Caco-2 (cell line): ENCODE measurements at regions not wholly inside any gene's neighbourhood (a gene's known extent, or its start where the extent isn't known, plus 50 kb on each side); places are given as distances from the start of the nearest gene placed in this dataset.

Experiments used
- BruUV-seq: library from RNA; stranded (reverse); fragments of 400-500 nt; replicated peaks from 2 replicates; lab custom pipeline; 2021; lab: Mats Ljungman, UMichigan
- CTCF ChIA-PET: fragments of 300-600 bp; sonication (Branson Sonifier 250); formaldehyde crosslinking; loops from one replicate; lab custom pipeline; 2022; ENCODE audit warnings: antibody characterized with exemption; lab: Charles Lee
- POLR2A ChIA-PET: fragments of 300-600 bp; sonication (Branson Sonifier 250); formaldehyde crosslinking; loops from one replicate; lab custom pipeline; 2022; ENCODE audit warnings: antibody characterized with exemption; lab: Charles Lee
- DNase-seq, 2 experiments: peaks; one replicate each; pipeline versions ENCODE4 v3.0.0 to v3.0.0-alpha.2; 2020 to 2022
- H3K27me3 ChIP-seq: replicated peaks from 2 replicates; pipeline ENCODE4 v1.6.0; 2011; ENCODE audit warnings: low read length; ENCODE audit not compliant: control insufficient read depth, insufficient read depth
- H3K36me3 ChIP-seq: 2 replicates; pipeline ENCODE4 v1.5.1; 2011; ENCODE audit warnings: low read length; ENCODE audit not compliant: control insufficient read depth, insufficient read depth
- H3K4me1 ChIP-seq: fragments of 250-450 bp; sonication (Bioruptor Pico); 2 replicates; pipeline ENCODE4 v1.5.1; 2020; ENCODE audit warnings: mild to moderate bottlenecking
- H3K4me3 ChIP-seq: 2 replicates; pipeline ENCODE4 v1.5.1; 2011; ENCODE audit warnings: low read depth, mild to moderate bottlenecking, control low read depth, low read length
- H3K9me3 ChIP-seq: fragments of 250-450 bp; sonication (Bioruptor Pico); 2 replicates; pipeline ENCODE4 v1.5.1; 2020; ENCODE audit warnings: mild to moderate bottlenecking, moderate library complexity
- H3K27ac Mint-ChIP-seq: one replicate; pipeline ENCODE4 v1.8.0; 2022; ENCODE audit warnings: mixed read lengths; ENCODE audit not compliant: unreplicated experiment
- H3K27me3 Mint-ChIP-seq: one replicate; pipeline ENCODE4 v1.8.0; 2022; ENCODE audit warnings: mixed read lengths; ENCODE audit not compliant: insufficient read depth, unreplicated experiment
- H3K36me3 Mint-ChIP-seq: one replicate; pipeline ENCODE4 v1.8.0; 2022; ENCODE audit warnings: mild to moderate bottlenecking, mixed read lengths; ENCODE audit not compliant: insufficient read depth, unreplicated experiment
- H3K4me1 Mint-ChIP-seq: one replicate; pipeline ENCODE4 v1.8.0; 2022; ENCODE audit warnings: low read depth, mixed read lengths; ENCODE audit not compliant: unreplicated experiment
- H3K4me3 Mint-ChIP-seq: one replicate; pipeline ENCODE4 v1.8.0; 2022; ENCODE audit warnings: mild to moderate bottlenecking, moderate library complexity, mixed read lengths; ENCODE audit not compliant: unreplicated experiment
- H3K9me3 Mint-ChIP-seq: one replicate; pipeline ENCODE4 v1.8.0; 2022; ENCODE audit warnings: mixed read lengths; ENCODE audit not compliant: unreplicated experiment
- intact Hi-C: fragments of 100-400 bp; cut with micrococcal nuclease; formaldehyde crosslinking; loops from one replicate; pipeline ENCODE4 v1.10.0; 2022; ENCODE audit not compliant: unreplicated experiment
- TF ChIP-seq, protein P1 (sequence below), 2 experiments: fragments of 200-600 bp in 1 of 2; IDR thresholded peaks; 1 replicate in 1 of 2; 2 replicates in 1 of 2; pipeline versions ENCODE4 v1.5.1 to v1.8.0; 2011 to 2022; ENCODE audit warnings: antibody characterized with exemption in 1 of 2, control low read depth in 1 of 2, inconsistent platforms in 1 of 2, low read depth in 1 of 2, low read length in 1 of 2, mild to moderate bottlenecking in 1 of 2, moderate library complexity in 1 of 2; ENCODE audit not compliant: insufficient read depth in 1 of 2, severe bottlenecking in 1 of 2, unreplicated experiment in 1 of 2

DNA sequence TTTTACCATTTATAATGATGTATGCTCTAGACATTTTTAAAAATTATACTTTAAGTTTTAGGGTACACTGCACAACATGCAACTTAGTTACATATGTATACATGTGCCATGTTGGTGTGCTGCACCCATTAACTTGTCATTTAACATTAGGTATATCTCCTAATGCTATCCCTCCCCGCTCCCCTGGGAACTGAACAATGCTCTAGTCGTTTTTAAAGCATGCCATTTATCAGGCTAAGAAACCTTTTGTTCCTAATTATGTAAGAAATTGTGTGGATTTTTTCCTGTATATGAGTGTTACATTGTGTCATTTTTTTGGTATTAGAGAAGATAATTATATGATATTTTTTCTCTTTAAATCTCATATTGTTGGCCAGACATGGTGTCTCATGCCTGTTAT is 72.8 kb upstream of the SGCD start:
- H3K27me3 ChIP-seq, result no peaks in the 10 kb centered on the region
- no peak for DNase-seq
- H3K36me3 Mint-ChIP-seq, result no peaks in the 10 kb centered on the region
- H3K27me3 Mint-ChIP-seq, result no peaks in the 10 kb centered on the region
- ChIA-PET POLR2A (no interaction called here), CTCF (no interaction called here)
- no peaks in the 10 kb centered on the region for H3K4me1 Mint-ChIP-seq
- no peak overlapping the region for H3K27ac Mint-ChIP-seq
- no TSS peak for BruUV-seq
- no peak overlapping the region for H3K4me3 Mint-ChIP-seq
- no peak overlapping the region for H3K4me3 ChIP-seq
- H3K9me3 Mint-ChIP-seq, result no peaks in the 10 kb centered on the region
- H3K9me3 ChIP-seq, result no peaks in the 10 kb centered on the region
- TF ChIP-seq, protein P1, sequence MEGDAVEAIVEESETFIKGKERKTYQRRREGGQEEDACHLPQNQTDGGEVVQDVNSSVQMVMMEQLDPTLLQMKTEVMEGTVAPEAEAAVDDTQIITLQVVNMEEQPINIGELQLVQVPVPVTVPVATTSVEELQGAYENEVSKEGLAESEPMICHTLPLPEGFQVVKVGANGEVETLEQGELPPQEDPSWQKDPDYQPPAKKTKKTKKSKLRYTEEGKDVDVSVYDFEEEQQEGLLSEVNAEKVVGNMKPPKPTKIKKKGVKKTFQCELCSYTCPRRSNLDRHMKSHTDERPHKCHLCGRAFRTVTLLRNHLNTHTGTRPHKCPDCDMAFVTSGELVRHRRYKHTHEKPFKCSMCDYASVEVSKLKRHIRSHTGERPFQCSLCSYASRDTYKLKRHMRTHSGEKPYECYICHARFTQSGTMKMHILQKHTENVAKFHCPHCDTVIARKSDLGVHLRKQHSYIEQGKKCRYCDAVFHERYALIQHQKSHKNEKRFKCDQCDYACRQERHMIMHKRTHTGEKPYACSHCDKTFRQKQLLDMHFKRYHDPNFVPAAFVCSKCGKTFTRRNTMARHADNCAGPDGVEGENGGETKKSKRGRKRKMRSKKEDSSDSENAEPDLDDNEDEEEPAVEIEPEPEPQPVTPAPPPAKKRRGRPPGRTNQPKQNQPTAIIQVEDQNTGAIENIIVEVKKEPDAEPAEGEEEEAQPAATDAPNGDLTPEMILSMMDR (IDR thresholded peaks at IDR 0.05; ENCODE audit: insufficient read depth in 1 of 2, low read depth in 1 of 2, low read length in 1 of 2, severe bottlenecking in 1 of 2, unreplicated experiment in 1 of 2), result no peak
- H3K36me3 ChIP-seq, result no peaks in the 10 kb centered on the region
- no peaks in the 10 kb centered on the region for H3K4me1 ChIP-seq
- intact Hi-C loops, result no loop called here

DNA sequence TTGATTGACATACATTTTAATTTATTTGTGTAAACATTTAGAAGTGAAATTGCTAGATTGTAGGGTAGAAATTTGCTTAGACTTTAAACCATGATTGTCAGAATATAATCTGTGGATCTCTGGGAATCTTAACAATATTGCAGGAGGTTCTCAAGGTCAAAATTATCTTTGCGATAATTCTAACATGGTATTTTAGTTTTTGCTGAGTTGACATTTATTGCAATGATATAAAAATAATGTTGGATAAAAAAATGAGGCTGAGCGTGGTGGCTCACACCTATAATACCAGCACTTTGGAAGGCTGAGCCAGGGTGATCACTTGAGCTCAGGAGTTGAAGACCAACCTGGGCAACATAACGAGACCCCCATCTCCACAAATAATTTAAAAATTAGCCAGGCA is 70.3 kb upstream of the SGCD start:
- Mint-ChIP-seq H3K4me1 (no peaks in the 10 kb centered on the region), H3K4me3 (no peak overlapping the region), H3K9me3 (no peaks in the 10 kb centered on the region), H3K36me3 (no peaks in the 10 kb centered on the region), H3K27ac (no peak overlapping the region), H3K27me3 (no peaks in the 10 kb centered on the region)
- ChIA-PET POLR2A (no interaction called here), CTCF (no interaction called here)
- Histone ChIP-seq H3K27me3 (no peaks in the 10 kb centered on the region), H3K4me3 (no peak overlapping the region), H3K4me1 (no peaks in the 10 kb centered on the region), H3K9me3 (no peaks in the 10 kb centered on the region), H3K36me3 (no peaks in the 10 kb centered on the region)
- TF ChIP-seq, protein P1 (IDR thresholded peaks at IDR 0.05; ENCODE audit: insufficient read depth in 1 of 2, low read depth in 1 of 2, low read length in 1 of 2, severe bottlenecking in 1 of 2, unreplicated experiment in 1 of 2), result no peak
- no peak for DNase-seq
- intact Hi-C loops, result no loop called here
- BruUV-seq, result no TSS peak

DNA sequence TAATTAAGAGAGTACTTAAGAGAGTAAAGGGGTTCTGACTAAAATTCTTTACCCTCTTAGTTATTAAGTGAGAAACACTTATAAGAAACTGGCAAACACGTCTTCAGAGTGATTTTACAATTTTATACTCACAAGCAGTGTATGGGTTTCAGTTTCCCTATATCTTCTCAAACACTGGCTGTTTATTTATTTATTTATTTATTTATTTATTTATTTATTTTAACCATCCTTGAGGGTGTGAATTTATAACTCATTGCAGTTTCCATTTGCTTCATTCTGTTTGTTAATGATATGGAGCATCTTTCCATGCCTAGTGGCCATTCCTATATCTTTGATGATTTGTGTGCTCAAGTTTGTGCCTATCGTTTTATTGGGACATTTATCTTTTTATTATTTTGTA is 68.0 kb upstream of the SGCD start:
- intact Hi-C loops, result no loop called here
- H3K4me1 ChIP-seq, result no peaks in the 10 kb centered on the region
- Mint-ChIP-seq H3K36me3 (no peaks in the 10 kb centered on the region), H3K9me3 (no peaks in the 10 kb centered on the region), H3K4me3 (no peak overlapping the region), H3K27me3 (no peaks in the 10 kb centered on the region), H3K27ac (no peak overlapping the region), H3K4me1 (no peaks in the 10 kb centered on the region)
- H3K4me3 ChIP-seq, result no peak overlapping the region
- POLR2A ChIA-PET, result no interaction called here
- TF ChIP-seq, protein P1 (IDR thresholded peaks at IDR 0.05; ENCODE audit: insufficient read depth in 1 of 2, low read depth in 1 of 2, low read length in 1 of 2, severe bottlenecking in 1 of 2, unreplicated experiment in 1 of 2), result no peak
- CTCF ChIA-PET, result no interaction called here
- BruUV-seq, result no TSS peak
- DNase-seq, result no peak
- no peaks in the 10 kb centered on the region for H3K9me3 ChIP-seq
- no peaks in the 10 kb centered on the region for H3K27me3 ChIP-seq
- H3K36me3 ChIP-seq, result no peaks in the 10 kb centered on the region
